WTC11 (cell line): ENCODE measurements at regions not wholly inside any gene's neighbourhood (a gene's known extent, or its start where the extent isn't known, plus 50 kb on each side); places are given as distances from the start of the nearest gene placed in this dataset.

Source experiments
- ATAC-seq: fragments of 200-7000 bp; cut with Tn5 transposase; 2 replicates; pipeline ENCODE4 v1.10.0; 2021; ENCODE audit warnings: mild to moderate bottlenecking, moderate library complexity
- CTCF ChIA-PET: fragments of 300-600 bp; sonication (Branson Sonifier 250); formaldehyde crosslinking; loops from one replicate; lab custom pipeline; 2021; ENCODE audit warnings: antibody characterized with exemption; lab: Charles Lee
- POLR2A ChIA-PET: fragments of 350-600 bp; sonication (Branson Sonifier 250); formaldehyde crosslinking; loops from one replicate; lab custom pipeline; 2021; ENCODE audit warnings: antibody characterized with exemption; lab: Charles Lee
- DNase-seq: peaks from one replicate; pipeline ENCODE4 v3.0.0; 2021; ENCODE audit warnings: low spot score
- H3K27ac Mint-ChIP-seq: 2 replicates; pipeline ENCODE4 v1.8.0; 2021; ENCODE audit warnings: mixed read lengths
- H3K27me3 Mint-ChIP-seq: 2 replicates; pipeline ENCODE4 v1.8.0; 2021; ENCODE audit warnings: low read depth, mild to moderate bottlenecking, moderate library complexity, mixed read lengths
- H3K36me3 Mint-ChIP-seq: 2 replicates; pipeline ENCODE4 v1.8.0; 2021; ENCODE audit warnings: mixed read lengths
- H3K4me1 Mint-ChIP-seq: 2 replicates; pipeline ENCODE4 v1.8.0; 2022; ENCODE audit warnings: mixed read lengths
- H3K4me3 Mint-ChIP-seq: 2 replicates; pipeline ENCODE4 v1.8.0; 2021; ENCODE audit warnings: mild to moderate bottlenecking, moderate library complexity, mixed read lengths
- H3K9me3 Mint-ChIP-seq: 2 replicates; pipeline ENCODE4 v1.8.0; 2021; ENCODE audit warnings: mixed read lengths
- ARID4B ChIP-seq: sonication (generic); formaldehyde crosslinking; IDR thresholded peaks from 2 replicates; pipeline ENCODE4 v1.8.0; 2023; ENCODE audit warnings: missing genetic modification reagents, mild to moderate bottlenecking, borderline replicate concordance
- CDX4 ChIP-seq: fragments of 250-450 bp; sonication (Bioruptor Pico); IDR thresholded peaks from 2 replicates; pipeline ENCODE4 v1.9.0; 2021; ENCODE audit warnings: moderate library complexity, mild to moderate bottlenecking, inconsistent platforms, borderline replicate concordance
- FOXJ3 ChIP-seq: sonication (generic); formaldehyde crosslinking; IDR thresholded peaks from 2 replicates; pipeline ENCODE4 v1.9.0; 2021; ENCODE audit warnings: missing genetic modification reagents, mild to moderate bottlenecking, borderline replicate concordance
- FOXP1 ChIP-seq: sonication (generic); formaldehyde crosslinking; IDR thresholded peaks from 2 replicates; pipeline ENCODE4 v1.8.0; 2022; ENCODE audit warnings: missing genetic modification reagents, mild to moderate bottlenecking, moderate library complexity, borderline replicate concordance
- HMGXB4 ChIP-seq: sonication (generic); formaldehyde crosslinking; IDR thresholded peaks from 2 replicates; pipeline ENCODE4 v1.8.1; 2023; ENCODE audit warnings: mild to moderate bottlenecking, moderate library complexity, missing genetic modification reagents
- JUN ChIP-seq: sonication (generic); formaldehyde crosslinking; IDR thresholded peaks from 2 replicates; pipeline ENCODE4 v1.8.0; 2023; ENCODE audit warnings: mild to moderate bottlenecking, missing genetic modification reagents
- MLX ChIP-seq: sonication (generic); formaldehyde crosslinking; IDR thresholded peaks from 2 replicates; pipeline ENCODE4 v1.8.1; 2023; ENCODE audit warnings: mild to moderate bottlenecking, missing genetic modification reagents, moderate library complexity
- MXD4 ChIP-seq: fragments of 250-450 bp; sonication (Bioruptor Pico); IDR thresholded peaks from 2 replicates; pipeline ENCODE4 v1.8.0; 2021; ENCODE audit warnings: mild to moderate bottlenecking, moderate library complexity, borderline replicate concordance
- NR2C2 ChIP-seq: sonication (generic); formaldehyde crosslinking; IDR thresholded peaks from 2 replicates; pipeline ENCODE4 v1.8.0; 2022; ENCODE audit warnings: mild to moderate bottlenecking, missing genetic modification reagents
- NR3C1 ChIP-seq: sonication (generic); formaldehyde crosslinking; conservative IDR thresholded peaks from 2 replicates; pipeline ENCODE4 v1.8.1; 2023; ENCODE audit warnings: low read depth, mild to moderate bottlenecking, missing genetic modification reagents
- OVOL2 ChIP-seq: fragments of 250-450 bp; sonication (Bioruptor Pico); IDR thresholded peaks from 2 replicates; pipeline ENCODE4 v1.9.0; 2021; ENCODE audit warnings: mild to moderate bottlenecking, borderline replicate concordance
- RORB ChIP-seq: fragments of 250-450 bp; sonication (Bioruptor Pico); IDR thresholded peaks from 2 replicates; pipeline ENCODE4 v1.9.0; 2021; ENCODE audit warnings: mild to moderate bottlenecking
- TCF7 ChIP-seq: sonication (generic); formaldehyde crosslinking; IDR thresholded peaks from 2 replicates; pipeline ENCODE4 v1.8.0; 2022; ENCODE audit warnings: mild to moderate bottlenecking, low read depth, missing genetic modification reagents, moderate library complexity
- ZNF423 ChIP-seq: fragments of 250-450 bp; sonication (Bioruptor Pico); IDR thresholded peaks from 2 replicates; pipeline ENCODE4 v2.1.2; 2022; ENCODE audit warnings: mild to moderate bottlenecking, moderate library complexity
- TF ChIP-seq, protein P1 (sequence below): sonication (generic); formaldehyde crosslinking; IDR thresholded peaks from 2 replicates; pipeline ENCODE4 v1.8.1; 2023; ENCODE audit warnings: mild to moderate bottlenecking, missing genetic modification reagents
- TF ChIP-seq, protein P2 (sequence below): sonication (generic); formaldehyde crosslinking; IDR thresholded peaks from 2 replicates; pipeline ENCODE4 v1.8.1; 2023; ENCODE audit warnings: mild to moderate bottlenecking, missing genetic modification reagents, borderline replicate concordance

- H3K9me3 Mint-ChIP-seq: peaks cover 15% of the 10 kb centered on the region
- no peak overlapping the region for H3K4me3 Mint-ChIP-seq
- TF ChIP-seq NR2C2 (no peak), ARID4B (no peak), NR3C1 (no peak), HMGXB4 (CRISPR knock-in tag) (no peak), OVOL2 (CRISPR knock-in tag) (no peak), FOXJ3 (CRISPR knock-in tag) (no peak), JUN (CRISPR knock-in tag) (no peak)
- TF ChIP-seq, all 79 proteins: peak for 0
- no peak for DNase-seq
- ChIA-PET CTCF (interaction anchor here (1.4 kb wide), 1 partner anchor 78 kb away, joined by 4 read pairs; no protein-coding TSS in a partner anchor), POLR2A (no interaction called here)
- H3K27me3 Mint-ChIP-seq: peaks cover 11% of the 10 kb centered on the region
- H3K27ac Mint-ChIP-seq: no peak overlapping the region
- H3K36me3 Mint-ChIP-seq: peaks cover 16% of the 10 kb centered on the region
- H3K4me1 Mint-ChIP-seq: peaks cover 42% of the 10 kb centered on the region
- no peak for ATAC-seq
These were observed 233.8 kb upstream of the JUN start for GRCh38 chr1:59017501-59018231.

- TF ChIP-seq ZNF423 (CRISPR knock-in tag) (no peak), RORB (CRISPR knock-in tag) (no peak), MLX (CRISPR knock-in tag) (no peak), MXD4 (CRISPR knock-in tag) (no peak)
- TF ChIP-seq, protein P1, sequence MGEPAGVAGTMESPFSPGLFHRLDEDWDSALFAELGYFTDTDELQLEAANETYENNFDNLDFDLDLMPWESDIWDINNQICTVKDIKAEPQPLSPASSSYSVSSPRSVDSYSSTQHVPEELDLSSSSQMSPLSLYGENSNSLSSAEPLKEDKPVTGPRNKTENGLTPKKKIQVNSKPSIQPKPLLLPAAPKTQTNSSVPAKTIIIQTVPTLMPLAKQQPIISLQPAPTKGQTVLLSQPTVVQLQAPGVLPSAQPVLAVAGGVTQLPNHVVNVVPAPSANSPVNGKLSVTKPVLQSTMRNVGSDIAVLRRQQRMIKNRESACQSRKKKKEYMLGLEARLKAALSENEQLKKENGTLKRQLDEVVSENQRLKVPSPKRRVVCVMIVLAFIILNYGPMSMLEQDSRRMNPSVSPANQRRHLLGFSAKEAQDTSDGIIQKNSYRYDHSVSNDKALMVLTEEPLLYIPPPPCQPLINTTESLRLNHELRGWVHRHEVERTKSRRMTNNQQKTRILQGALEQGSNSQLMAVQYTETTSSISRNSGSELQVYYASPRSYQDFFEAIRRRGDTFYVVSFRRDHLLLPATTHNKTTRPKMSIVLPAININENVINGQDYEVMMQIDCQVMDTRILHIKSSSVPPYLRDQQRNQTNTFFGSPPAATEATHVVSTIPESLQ: no peak
- TF ChIP-seq, all 79 proteins: peak for 0
- ATAC-seq (no peak), DNase-seq (no peak)
- H3K4me3 Mint-ChIP-seq: no peak overlapping the region
- ChIA-PET POLR2A (no interaction called here), CTCF (no interaction called here)
- no peak overlapping the region for H3K27ac Mint-ChIP-seq
- H3K9me3 Mint-ChIP-seq: peaks cover 15% of the 10 kb centered on the region
- peaks cover 34% of the 10 kb centered on the region for H3K4me1 Mint-ChIP-seq
- peaks cover 11% of the 10 kb centered on the region for H3K27me3 Mint-ChIP-seq
- peaks cover 16% of the 10 kb centered on the region for H3K36me3 Mint-ChIP-seq
These were observed 234.6 kb upstream of the JUN start for GRCh38 chr1:59018446-59018845.

GRCh38 chr1:59018860-59019259 is 235.0 kb upstream of the JUN start:
- no peak for DNase-seq
- Mint-ChIP-seq H3K4me1 (peaks cover 30% of the 10 kb centered on the region), H3K27me3 (peaks cover 11% of the 10 kb centered on the region), H3K4me3 (no peak overlapping the region), H3K36me3 (peaks cover 16% of the 10 kb centered on the region), H3K27ac (no peak overlapping the region), H3K9me3 (peaks cover 15% of the 10 kb centered on the region)
- no peak for ATAC-seq
- ChIA-PET CTCF (no interaction called here), POLR2A (no interaction called here)
- no peak for TF ChIP-seq FOXP1 (CRISPR knock-in tag)
- TF ChIP-seq, protein P2, sequence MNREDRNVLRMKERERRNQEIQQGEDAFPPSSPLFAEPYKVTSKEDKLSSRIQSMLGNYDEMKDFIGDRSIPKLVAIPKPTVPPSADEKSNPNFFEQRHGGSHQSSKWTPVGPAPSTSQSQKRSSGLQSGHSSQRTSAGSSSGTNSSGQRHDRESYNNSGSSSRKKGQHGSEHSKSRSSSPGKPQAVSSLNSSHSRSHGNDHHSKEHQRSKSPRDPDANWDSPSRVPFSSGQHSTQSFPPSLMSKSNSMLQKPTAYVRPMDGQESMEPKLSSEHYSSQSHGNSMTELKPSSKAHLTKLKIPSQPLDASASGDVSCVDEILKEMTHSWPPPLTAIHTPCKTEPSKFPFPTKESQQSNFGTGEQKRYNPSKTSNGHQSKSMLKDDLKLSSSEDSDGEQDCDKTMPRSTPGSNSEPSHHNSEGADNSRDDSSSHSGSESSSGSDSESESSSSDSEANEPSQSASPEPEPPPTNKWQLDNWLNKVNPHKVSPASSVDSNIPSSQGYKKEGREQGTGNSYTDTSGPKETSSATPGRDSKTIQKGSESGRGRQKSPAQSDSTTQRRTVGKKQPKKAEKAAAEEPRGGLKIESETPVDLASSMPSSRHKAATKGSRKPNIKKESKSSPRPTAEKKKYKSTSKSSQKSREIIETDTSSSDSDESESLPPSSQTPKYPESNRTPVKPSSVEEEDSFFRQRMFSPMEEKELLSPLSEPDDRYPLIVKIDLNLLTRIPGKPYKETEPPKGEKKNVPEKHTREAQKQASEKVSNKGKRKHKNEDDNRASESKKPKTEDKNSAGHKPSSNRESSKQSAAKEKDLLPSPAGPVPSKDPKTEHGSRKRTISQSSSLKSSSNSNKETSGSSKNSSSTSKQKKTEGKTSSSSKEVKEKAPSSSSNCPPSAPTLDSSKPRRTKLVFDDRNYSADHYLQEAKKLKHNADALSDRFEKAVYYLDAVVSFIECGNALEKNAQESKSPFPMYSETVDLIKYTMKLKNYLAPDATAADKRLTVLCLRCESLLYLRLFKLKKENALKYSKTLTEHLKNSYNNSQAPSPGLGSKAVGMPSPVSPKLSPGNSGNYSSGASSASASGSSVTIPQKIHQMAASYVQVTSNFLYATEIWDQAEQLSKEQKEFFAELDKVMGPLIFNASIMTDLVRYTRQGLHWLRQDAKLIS (CRISPR knock-in tag): no peak
- no peak for TF ChIP-seq TCF7 (CRISPR knock-in tag)
- no peak for TF ChIP-seq CDX4 (CRISPR knock-in tag)
